ENCODE measurements at regions not wholly inside any gene's neighbourhood (a gene's known extent, or its start where the extent isn't known, plus 50 kb on each side); places are given as distances from the start of the nearest gene placed in this dataset.

- DNase-seq (ENCODE audit: low read depth) = no peak
- H3K4me3 ChIP-seq (ENCODE audit: low read depth, low read length) = no peak overlapping the region
- no peak for TF ChIP-seq CTCF (IDR thresholded peaks at IDR 0.05; ENCODE audit: control insufficient read depth, extremely low read depth, insufficient read depth)
These were observed 98.8 kb downstream of the ADCYAP1 start for GRCh38 chr18:1003499-1003898.

GRCh38 chr18:1006304-1006703 is 101.6 kb downstream of the ADCYAP1 start:
- no peak for TF ChIP-seq CTCF (IDR thresholded peaks at IDR 0.05; ENCODE audit: control insufficient read depth, extremely low read depth, insufficient read depth)
- no peak overlapping the region for H3K4me3 ChIP-seq (ENCODE audit: low read depth, low read length)
- no peak for DNase-seq (ENCODE audit: low read depth)

GRCh38 chr18:1006965-1007364 is 102.3 kb downstream of the ADCYAP1 start:
- no peak for TF ChIP-seq CTCF (IDR thresholded peaks at IDR 0.05; ENCODE audit: control insufficient read depth, extremely low read depth, insufficient read depth)
- H3K4me3 ChIP-seq (ENCODE audit: low read depth, low read length) = no peak overlapping the region
- DNase-seq (ENCODE audit: low read depth) = no peak

GRCh38 chr18:1011349-1011748 is 106.7 kb downstream of the ADCYAP1 start:
- no peak for DNase-seq (ENCODE audit: low read depth)
- TF ChIP-seq CTCF (IDR thresholded peaks at IDR 0.05; ENCODE audit: control insufficient read depth, extremely low read depth, insufficient read depth) = no peak
- no peak overlapping the region for H3K4me3 ChIP-seq (ENCODE audit: low read depth, low read length)

GRCh38 chr18:1012775-1013174 is 108.1 kb downstream of the ADCYAP1 start:
- TF ChIP-seq CTCF (IDR thresholded peaks at IDR 0.05; ENCODE audit: control insufficient read depth, extremely low read depth, insufficient read depth) = no peak
- DNase-seq (ENCODE audit: low read depth) = no peak

GRCh38 chr18:1013951-1014350 is 109.3 kb downstream of the ADCYAP1 start:
- DNase-seq (ENCODE audit: low read depth) = no peak
- H3K4me3 ChIP-seq (ENCODE audit: low read depth, low read length) = no peak overlapping the region
- no peak for TF ChIP-seq CTCF (IDR thresholded peaks at IDR 0.05; ENCODE audit: control insufficient read depth, extremely low read depth, insufficient read depth)

More at GRCh38 chr18:1012775-1013174, 108.1 kb downstream of the ADCYAP1 start:
- H3K4me3 ChIP-seq (ENCODE audit: low read depth, low read length) = no peak overlapping the region

GRCh38 chr18:1014509-1014908 is 109.8 kb downstream of the ADCYAP1 start:
- no peak for TF ChIP-seq CTCF (IDR thresholded peaks at IDR 0.05; ENCODE audit: control insufficient read depth, extremely low read depth, insufficient read depth)
- H3K4me3 ChIP-seq (ENCODE audit: low read depth, low read length) = no peak overlapping the region
- no peak for DNase-seq (ENCODE audit: low read depth)
